ENCODE measurements at regions not wholly inside any gene's neighbourhood (a gene's known extent, or its start where the extent isn't known, plus 50 kb on each side); places are given as distances from the start of the nearest gene placed in this dataset.

DNA sequence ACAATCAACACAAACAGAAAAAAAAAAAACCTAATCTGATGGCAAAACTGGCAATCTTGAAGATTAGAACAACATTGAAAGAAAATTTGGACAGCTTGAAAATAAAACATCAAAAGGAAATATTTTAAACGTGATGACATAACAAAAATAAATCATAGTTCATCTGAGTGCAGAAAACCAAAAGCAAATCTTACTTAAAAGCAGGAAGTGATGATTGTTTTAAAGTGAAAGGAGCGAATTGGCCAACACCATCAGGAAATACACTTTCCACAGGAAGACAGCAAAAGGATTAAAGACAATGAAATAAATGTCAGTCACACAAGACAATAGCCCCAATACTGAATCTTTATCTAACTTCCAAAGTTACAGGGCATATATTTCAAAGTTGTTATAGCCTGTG, 696.5 kb upstream of the CHORDC1 start:
- TF ChIP-seq, protein P1, sequence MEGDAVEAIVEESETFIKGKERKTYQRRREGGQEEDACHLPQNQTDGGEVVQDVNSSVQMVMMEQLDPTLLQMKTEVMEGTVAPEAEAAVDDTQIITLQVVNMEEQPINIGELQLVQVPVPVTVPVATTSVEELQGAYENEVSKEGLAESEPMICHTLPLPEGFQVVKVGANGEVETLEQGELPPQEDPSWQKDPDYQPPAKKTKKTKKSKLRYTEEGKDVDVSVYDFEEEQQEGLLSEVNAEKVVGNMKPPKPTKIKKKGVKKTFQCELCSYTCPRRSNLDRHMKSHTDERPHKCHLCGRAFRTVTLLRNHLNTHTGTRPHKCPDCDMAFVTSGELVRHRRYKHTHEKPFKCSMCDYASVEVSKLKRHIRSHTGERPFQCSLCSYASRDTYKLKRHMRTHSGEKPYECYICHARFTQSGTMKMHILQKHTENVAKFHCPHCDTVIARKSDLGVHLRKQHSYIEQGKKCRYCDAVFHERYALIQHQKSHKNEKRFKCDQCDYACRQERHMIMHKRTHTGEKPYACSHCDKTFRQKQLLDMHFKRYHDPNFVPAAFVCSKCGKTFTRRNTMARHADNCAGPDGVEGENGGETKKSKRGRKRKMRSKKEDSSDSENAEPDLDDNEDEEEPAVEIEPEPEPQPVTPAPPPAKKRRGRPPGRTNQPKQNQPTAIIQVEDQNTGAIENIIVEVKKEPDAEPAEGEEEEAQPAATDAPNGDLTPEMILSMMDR (IDR thresholded peaks at IDR 0.05; ENCODE audit: low read length) = no peak
- TF ChIP-seq EZH2 (optimal IDR thresholded peaks at IDR 0.05; ENCODE audit: low read depth, low read length) = no peak
